GM20000 (cell line): ENCODE measurements at regions not wholly inside any gene's neighbourhood (a gene's known extent, or its start where the extent isn't known, plus 50 kb on each side); places are given as distances from the start of the nearest gene placed in this dataset.

ENCODE experiments used
- DNase-seq: peaks from one replicate; pipeline ENCODE4 v3.0.0; 2012; ENCODE audit warnings: low spot score
- TF ChIP-seq, protein P1 (sequence below): IDR thresholded peaks from 2 replicates; pipeline ENCODE4 v1.5.1; 2012; ENCODE audit warnings: mild to moderate bottlenecking, control low read depth; ENCODE audit errors: extremely low read depth, missing control alignments

DNA sequence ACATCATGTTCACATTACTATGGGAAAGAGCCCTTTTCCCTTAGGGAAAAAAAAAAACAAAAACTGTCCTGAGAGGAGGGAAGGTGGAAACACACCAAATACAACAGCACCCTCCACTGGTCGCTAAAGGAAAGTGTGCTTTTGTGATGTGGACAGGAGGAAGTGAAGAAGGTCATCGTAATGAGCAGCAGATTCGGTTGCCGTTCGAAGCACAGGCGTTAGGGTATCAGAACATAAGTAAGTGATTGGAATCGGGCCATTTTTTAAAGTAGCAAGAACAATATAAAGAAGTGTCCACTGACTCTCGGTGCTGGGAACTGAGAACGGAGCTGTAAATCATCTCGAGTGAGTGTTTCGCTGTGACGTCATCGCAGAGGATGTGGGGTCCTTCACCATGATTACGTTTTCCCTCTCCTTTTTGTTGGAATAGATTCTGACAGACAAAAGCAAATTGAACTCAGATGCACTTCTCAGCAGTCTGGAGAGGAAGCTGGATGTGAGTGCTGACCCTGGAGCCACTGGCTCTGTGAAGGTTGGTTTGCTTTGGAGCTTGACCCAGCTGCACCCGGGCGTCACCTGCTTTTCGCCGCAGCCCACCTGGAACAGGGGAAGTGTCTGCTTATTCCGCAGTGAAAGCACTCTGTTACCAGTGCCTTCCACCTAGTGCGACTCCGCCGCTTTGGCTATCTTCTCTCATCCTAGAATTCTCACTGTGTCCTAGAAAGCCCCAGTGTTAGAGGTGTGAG, 203.6 kb upstream of the GMDS start:
- peak; percentile 62 for DNase-seq
- TF ChIP-seq, protein P1, sequence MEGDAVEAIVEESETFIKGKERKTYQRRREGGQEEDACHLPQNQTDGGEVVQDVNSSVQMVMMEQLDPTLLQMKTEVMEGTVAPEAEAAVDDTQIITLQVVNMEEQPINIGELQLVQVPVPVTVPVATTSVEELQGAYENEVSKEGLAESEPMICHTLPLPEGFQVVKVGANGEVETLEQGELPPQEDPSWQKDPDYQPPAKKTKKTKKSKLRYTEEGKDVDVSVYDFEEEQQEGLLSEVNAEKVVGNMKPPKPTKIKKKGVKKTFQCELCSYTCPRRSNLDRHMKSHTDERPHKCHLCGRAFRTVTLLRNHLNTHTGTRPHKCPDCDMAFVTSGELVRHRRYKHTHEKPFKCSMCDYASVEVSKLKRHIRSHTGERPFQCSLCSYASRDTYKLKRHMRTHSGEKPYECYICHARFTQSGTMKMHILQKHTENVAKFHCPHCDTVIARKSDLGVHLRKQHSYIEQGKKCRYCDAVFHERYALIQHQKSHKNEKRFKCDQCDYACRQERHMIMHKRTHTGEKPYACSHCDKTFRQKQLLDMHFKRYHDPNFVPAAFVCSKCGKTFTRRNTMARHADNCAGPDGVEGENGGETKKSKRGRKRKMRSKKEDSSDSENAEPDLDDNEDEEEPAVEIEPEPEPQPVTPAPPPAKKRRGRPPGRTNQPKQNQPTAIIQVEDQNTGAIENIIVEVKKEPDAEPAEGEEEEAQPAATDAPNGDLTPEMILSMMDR: peak; percentile 37

DNA sequence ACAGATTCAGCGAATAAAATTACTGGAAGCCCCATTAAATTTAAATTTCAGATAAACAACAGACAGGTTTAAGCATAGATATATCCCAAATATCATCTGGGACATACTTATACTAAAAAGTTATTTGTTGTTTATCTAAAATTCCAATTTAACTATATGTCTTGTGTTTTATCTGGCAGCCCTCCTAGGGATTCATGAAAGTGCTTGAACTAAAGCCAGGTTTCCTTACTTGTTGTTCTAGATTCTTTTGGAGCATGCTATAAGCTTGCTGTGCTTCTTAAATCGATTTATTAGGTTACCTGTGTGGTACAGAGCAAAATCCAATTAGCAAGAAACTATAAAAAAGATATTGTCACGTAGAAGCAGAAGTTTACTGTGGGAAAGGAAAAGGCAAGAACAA, 202.5 kb upstream of the GMDS start:
- no peak for DNase-seq
- TF ChIP-seq, protein P1: no peak

DNA sequence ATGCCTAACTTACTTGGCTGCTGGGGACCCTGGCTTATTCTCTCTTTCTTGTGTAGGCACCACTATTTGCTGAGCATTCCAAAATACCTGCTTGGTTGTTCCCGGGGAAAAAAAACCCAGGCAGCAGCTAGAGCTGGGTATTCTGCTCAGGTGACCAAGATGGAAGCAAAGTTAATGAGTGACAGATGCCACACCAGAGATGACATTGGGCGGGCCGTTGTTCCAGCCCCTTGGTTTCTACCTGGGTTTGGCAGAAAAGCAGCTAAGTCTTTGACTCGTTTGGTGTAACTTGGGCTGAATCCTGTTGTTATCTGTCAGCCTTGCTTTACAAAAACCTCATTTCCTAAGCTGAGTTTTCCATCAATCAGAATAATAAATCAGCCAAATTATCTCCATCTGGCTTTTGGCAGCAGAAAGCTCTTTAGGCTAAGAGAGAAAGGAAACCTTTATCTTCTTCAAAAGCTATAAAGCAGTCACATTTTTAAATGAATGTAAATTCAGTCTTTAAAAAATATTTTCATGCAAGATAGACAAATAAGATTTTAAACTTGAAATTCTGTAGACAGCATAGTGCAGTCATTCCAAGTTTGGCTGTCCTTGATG, 202.0 kb upstream of the GMDS start:
- DNase-seq: no peak
- TF ChIP-seq, protein P1: no peak

DNA sequence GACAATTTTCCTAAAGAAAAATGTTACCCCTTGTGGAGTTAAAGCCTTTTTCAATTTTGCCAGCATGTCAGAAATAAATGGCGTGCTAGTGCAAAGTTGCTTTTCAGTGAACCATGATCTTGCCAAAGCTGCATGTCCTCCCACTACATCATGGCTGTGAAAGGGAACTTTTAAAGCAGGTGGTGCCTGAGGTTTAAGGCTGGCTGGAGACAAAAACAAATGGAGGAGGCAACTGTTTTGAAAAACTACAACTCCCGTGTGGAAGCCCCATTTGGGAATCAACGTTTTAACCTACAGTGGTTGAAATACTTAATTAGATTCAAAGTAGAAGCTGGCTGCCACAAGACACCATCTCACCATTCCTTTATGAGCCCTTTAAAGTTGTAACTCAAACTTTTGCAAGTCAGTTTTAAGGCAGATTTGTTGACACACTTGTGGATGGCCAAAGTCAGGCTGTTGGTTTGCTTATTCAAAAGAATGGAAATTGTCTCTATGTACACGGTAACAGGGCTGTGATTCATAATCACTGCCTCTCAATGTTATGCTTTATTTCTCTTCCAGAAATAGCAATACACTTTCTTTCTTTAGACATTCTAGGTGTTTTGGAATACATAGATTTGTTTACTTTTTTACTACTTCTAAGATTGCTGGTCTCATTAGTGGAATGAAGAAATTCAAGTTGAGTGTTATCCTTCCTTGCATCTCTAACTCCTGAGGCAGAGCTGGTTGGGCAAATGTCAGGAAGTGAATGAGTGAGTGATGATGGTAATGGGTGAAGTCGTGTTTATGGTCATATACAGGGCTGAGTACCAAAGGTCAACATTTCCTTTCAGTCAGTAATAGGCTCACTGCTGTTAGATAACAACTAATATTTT, 196.4 kb upstream of the GMDS start:
- TF ChIP-seq, protein P1: no peak
- no peak for DNase-seq

DNA sequence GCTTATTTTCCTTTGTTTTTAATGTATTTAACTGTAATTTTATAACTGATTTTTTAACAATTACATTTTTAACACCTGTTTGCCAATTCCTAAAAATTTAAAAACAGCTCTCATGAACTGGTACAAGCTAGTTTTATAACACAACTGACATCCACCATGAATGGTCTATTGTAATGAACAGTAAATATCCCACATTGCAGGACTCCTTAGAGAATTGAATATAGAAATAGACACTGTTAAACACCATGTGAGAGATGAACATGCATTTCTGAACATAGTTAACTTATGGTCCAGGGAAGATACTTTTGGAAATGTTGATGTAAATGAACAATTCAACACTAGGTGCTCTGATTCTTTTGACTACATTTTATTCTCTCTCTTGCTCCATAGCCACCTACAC, 195.1 kb upstream of the GMDS start:
- TF ChIP-seq, protein P1: no peak
- DNase-seq: no peak

DNA sequence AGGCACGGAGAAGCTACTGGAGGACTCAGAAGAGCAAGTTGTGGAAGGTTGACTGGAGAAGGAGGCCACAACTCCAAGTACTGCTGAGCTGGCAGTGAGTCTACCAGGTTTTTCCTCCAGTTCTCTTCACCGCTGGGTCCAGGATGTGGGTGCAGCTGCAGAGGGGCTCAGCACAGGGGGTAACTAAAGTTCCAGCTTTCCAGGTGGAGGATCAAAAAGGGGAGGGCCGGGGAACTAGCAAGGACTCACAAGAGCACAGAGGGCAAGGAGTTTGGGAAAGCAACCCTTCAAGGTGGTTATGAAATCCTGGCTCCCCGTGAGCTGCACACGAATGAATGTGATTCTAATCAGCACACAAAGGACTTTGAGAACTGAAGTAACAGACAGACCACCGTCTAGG, 194.2 kb upstream of the GMDS start:
- no peak for DNase-seq
- TF ChIP-seq, protein P1: no peak

DNA sequence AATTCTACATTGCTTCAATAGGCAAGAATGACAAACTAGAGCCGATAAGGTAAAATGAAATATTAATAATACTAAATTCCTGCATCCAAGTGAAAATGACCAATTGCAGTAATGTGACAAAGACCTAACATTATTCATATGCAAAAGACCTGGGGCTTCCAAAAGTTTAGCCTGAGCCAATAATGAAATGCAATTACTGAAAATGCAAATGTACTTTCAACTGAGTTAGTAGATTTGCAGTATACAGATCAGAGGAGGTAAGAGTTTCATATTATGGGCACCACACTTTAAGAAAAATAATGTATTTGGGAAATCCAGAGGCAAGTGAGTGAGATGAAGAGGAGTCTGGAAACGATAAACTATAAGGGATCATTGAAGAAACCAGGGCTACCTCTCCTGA, 193.7 kb upstream of the GMDS start:
- no peak for DNase-seq
- TF ChIP-seq, protein P1: no peak
